MCF 10A (cell line): ENCODE measurements at regions not wholly inside any gene's neighbourhood (a gene's known extent, or its start where the extent isn't known, plus 50 kb on each side); places are given as distances from the start of the nearest gene placed in this dataset.

Experiments used
- BruUV-seq: library from RNA; stranded (reverse); fragments of 400-500 nt; replicated peaks from 2 replicates; lab custom pipeline; 2021; lab: Mats Ljungman, UMichigan
- CTCF ChIA-PET: fragments of 300-600 bp; sonication (Branson Sonifier 250); formaldehyde crosslinking; extraction: SDS; loops from one replicate; lab custom pipeline; 2021; ENCODE audit warnings: antibody characterized with exemption, inconsistent platforms; lab: Yijun Ruan, JAX
- POLR2A ChIA-PET: fragments of 300-600, 350-650 bp; sonication (Branson Sonifier 250); formaldehyde crosslinking; extraction: SDS; loops from one replicate; lab custom pipeline; 2020; ENCODE audit warnings: antibody characterized with exemption, inconsistent platforms; lab: Yijun Ruan, JAX
- DNase-seq: peaks from one replicate; pipeline ENCODE4 v3.0.0-alpha.2; 2018; ENCODE audit not compliant: unreplicated experiment
- H3K27ac Mint-ChIP-seq: one replicate; pipeline ENCODE4 v1.8.0; 2022; ENCODE audit warnings: mild to moderate bottlenecking, low read depth, mixed read lengths; ENCODE audit not compliant: unreplicated experiment
- H3K27me3 Mint-ChIP-seq: one replicate; pipeline ENCODE4 v1.8.0; 2022; ENCODE audit warnings: mixed read lengths; ENCODE audit not compliant: insufficient read depth, unreplicated experiment
- H3K36me3 Mint-ChIP-seq: one replicate; pipeline ENCODE4 v1.8.0; 2022; ENCODE audit warnings: mild to moderate bottlenecking, moderate library complexity, mixed read lengths; ENCODE audit not compliant: insufficient read depth, unreplicated experiment
- H3K4me1 Mint-ChIP-seq: one replicate; pipeline ENCODE4 v1.8.0; 2022; ENCODE audit warnings: mixed read lengths; ENCODE audit not compliant: insufficient read depth, unreplicated experiment
- H3K4me3 Mint-ChIP-seq: one replicate; pipeline ENCODE4 v1.8.0; 2022; ENCODE audit warnings: mild to moderate bottlenecking, moderate library complexity, mixed read lengths; ENCODE audit not compliant: unreplicated experiment
- H3K9me3 Mint-ChIP-seq: one replicate; pipeline ENCODE4 v1.8.0; 2022; ENCODE audit warnings: mixed read lengths; ENCODE audit not compliant: unreplicated experiment
- intact Hi-C: fragments of 100-400 bp; cut with micrococcal nuclease; formaldehyde crosslinking; loops from 2 replicates; pipeline ENCODE4 v1.14.1; 2022
- TF ChIP-seq, protein P1 (sequence below): fragments of 200-600 bp; IDR thresholded peaks from one replicate; pipeline ENCODE4 v1.8.0; 2022; ENCODE audit warnings: antibody characterized with exemption, mild to moderate bottlenecking; ENCODE audit not compliant: unreplicated experiment

GRCh38 chr2:222776792-222777191 lies 84.0 kb upstream of the ACSL3 start:
- H3K27ac Mint-ChIP-seq, result no peak overlapping the region
- H3K9me3 Mint-ChIP-seq, result peaks cover 7% of the 10 kb centered on the region

GRCh38 chr2:222778400-222778799 lies 82.4 kb upstream of the ACSL3 start:
- no TSS peak for BruUV-seq
- ChIA-PET CTCF (interaction anchor here (0.6 to 2.1 kb wide), 2 partner anchors 50 to 123 kb away, joined by 3 to 4 read pairs; no protein-coding TSS in a partner anchor), POLR2A (no interaction called here)
- Mint-ChIP-seq H3K9me3 (peaks cover 12% of the 10 kb centered on the region), H3K4me1 (peaks cover 11% of the 10 kb centered on the region), H3K36me3 (no peaks in the 10 kb centered on the region), H3K4me3 (no peak overlapping the region), H3K27me3 (no peaks in the 10 kb centered on the region), H3K27ac (no peak overlapping the region)
- intact Hi-C loops, result no loop called here
- TF ChIP-seq, protein P1, sequence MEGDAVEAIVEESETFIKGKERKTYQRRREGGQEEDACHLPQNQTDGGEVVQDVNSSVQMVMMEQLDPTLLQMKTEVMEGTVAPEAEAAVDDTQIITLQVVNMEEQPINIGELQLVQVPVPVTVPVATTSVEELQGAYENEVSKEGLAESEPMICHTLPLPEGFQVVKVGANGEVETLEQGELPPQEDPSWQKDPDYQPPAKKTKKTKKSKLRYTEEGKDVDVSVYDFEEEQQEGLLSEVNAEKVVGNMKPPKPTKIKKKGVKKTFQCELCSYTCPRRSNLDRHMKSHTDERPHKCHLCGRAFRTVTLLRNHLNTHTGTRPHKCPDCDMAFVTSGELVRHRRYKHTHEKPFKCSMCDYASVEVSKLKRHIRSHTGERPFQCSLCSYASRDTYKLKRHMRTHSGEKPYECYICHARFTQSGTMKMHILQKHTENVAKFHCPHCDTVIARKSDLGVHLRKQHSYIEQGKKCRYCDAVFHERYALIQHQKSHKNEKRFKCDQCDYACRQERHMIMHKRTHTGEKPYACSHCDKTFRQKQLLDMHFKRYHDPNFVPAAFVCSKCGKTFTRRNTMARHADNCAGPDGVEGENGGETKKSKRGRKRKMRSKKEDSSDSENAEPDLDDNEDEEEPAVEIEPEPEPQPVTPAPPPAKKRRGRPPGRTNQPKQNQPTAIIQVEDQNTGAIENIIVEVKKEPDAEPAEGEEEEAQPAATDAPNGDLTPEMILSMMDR, result no peak
- DNase-seq, result no peak

More at GRCh38 chr2:222776792-222777191, 84.0 kb upstream of the ACSL3 start:
- DNase-seq, result no peak
- POLR2A ChIA-PET, result interaction anchor here (1.0 kb wide), 1 partner anchor 100 kb away, joined by 4 read pairs; no protein-coding TSS in a partner anchor
- intact Hi-C loops, result no loop called here
- CTCF ChIA-PET, result interaction anchor here (0.6 kb wide), 1 partner anchor 100 kb away, joined by 3 read pairs; no protein-coding TSS in a partner anchor
- Mint-ChIP-seq H3K27me3 (no peaks in the 10 kb centered on the region), H3K4me1 (peaks cover 5% of the 10 kb centered on the region), H3K4me3 (no peak overlapping the region), H3K36me3 (no peaks in the 10 kb centered on the region)
- no TSS peak for BruUV-seq
- TF ChIP-seq, protein P1, result no peak

DNA sequence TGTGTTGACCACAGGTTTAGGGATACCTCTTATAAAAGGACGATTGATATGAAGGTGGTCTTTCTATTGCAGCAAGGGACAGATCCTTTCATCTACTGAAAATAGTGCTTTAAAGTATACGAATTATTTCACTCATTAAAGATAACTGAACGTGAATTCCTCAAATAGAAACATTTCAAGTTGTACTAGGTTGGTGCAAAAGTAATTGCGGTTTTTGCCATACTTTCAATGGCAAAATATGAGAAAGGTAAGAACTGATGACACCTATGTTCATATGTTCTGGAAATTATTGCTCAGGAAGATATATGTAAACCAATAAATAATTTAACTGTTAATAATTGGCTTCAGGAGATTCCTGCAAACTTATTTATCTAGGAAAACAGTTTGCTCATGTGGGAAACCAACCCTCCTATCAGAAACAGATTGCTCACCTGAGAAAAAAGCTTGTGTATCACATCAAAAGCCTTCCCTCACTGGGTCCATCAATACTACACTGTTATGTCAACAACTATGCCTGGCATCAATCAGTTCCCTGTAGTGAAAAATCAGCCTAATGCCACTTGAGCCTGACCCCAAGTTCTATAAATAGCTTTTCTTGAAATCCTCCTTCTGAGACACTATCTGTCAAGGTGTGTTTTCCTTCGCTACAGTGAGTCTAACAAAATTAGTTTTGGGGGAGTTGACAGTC lies 81.5 kb upstream of the ACSL3 start:
- H3K4me1 Mint-ChIP-seq, result peaks cover 11% of the 10 kb centered on the region
- H3K36me3 Mint-ChIP-seq, result no peaks in the 10 kb centered on the region
- peaks cover 13% of the 10 kb centered on the region for H3K9me3 Mint-ChIP-seq
- intact Hi-C loops, result no loop called here
- no peaks in the 10 kb centered on the region for H3K27me3 Mint-ChIP-seq
- BruUV-seq, result no TSS peak
- H3K27ac Mint-ChIP-seq, result no peak overlapping the region
- CTCF ChIA-PET, result interaction anchor here (0.6 to 2.1 kb wide), 5 partner anchors 14 to 123 kb away, joined by 3 to 6 read pairs (median 3); no protein-coding TSS in a partner anchor
- DNase-seq, result no peak
- H3K4me3 Mint-ChIP-seq, result no peak overlapping the region
- POLR2A ChIA-PET, result interaction anchor here (0.5 to 1.0 kb wide), 3 partner anchors 9 to 80 kb away, joined by 3 to 4 read pairs (median 3); no protein-coding TSS in a partner anchor
- TF ChIP-seq, protein P1, result no peak

- TF ChIP-seq, protein P1, result no peak
- Mint-ChIP-seq H3K27me3 (no peaks in the 10 kb centered on the region), H3K4me3 (no peak overlapping the region), H3K9me3 (peaks cover 13% of the 10 kb centered on the region), H3K4me1 (peaks cover 7% of the 10 kb centered on the region), H3K36me3 (no peaks in the 10 kb centered on the region), H3K27ac (no peak overlapping the region)
- CTCF ChIA-PET, result interaction anchor here (0.7 to 2.1 kb wide), 3 partner anchors 18 to 122 kb away, joined by 3 to 6 read pairs (median 4); no protein-coding TSS in a partner anchor
- BruUV-seq, result no TSS peak
- POLR2A ChIA-PET, result interaction anchor here (0.7 to 1.0 kb wide), 2 partner anchors 8 to 80 kb away, joined by 3 to 4 read pairs; no protein-coding TSS in a partner anchor
- DNase-seq, result no peak
- intact Hi-C loops, result no loop called here
These were observed 80.8 kb upstream of the ACSL3 start for GRCh38 chr2:222780051-222780450.
